GM19351 (cell line): ENCODE measurements at regions not wholly inside any gene's neighbourhood (a gene's known extent, or its start where the extent isn't known, plus 50 kb on each side); places are given as distances from the start of the nearest gene placed in this dataset.

Source experiments
- ATAC-seq: cut with Tn5 transposase; IDR thresholded peaks from one replicate; pipeline ENCODE4 v1.9.1; 2021; ENCODE audit warnings: mild to moderate bottlenecking, moderate library complexity; ENCODE audit not compliant: unreplicated experiment

DNA sequence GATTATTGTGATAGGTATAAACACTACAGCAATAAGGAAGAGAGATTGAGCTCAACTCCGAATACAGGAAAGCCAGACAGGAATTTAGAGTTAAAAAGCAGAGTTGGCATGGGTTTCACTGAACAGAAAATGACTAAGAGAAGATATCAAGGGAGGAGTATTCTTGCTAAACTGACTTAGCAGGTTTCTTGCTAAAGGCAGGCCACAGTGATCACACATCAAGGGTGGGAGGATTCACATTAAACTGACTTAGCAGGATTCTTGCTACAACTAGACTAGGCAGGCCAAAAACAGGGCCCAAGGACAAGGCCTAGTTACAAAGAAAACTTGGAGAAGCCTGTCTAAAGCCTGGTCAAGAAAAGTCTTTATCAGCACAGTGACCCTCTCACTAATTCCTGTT, 195.1 kb downstream of the MAGEB5 start:
- ATAC-seq, result no peak

DNA sequence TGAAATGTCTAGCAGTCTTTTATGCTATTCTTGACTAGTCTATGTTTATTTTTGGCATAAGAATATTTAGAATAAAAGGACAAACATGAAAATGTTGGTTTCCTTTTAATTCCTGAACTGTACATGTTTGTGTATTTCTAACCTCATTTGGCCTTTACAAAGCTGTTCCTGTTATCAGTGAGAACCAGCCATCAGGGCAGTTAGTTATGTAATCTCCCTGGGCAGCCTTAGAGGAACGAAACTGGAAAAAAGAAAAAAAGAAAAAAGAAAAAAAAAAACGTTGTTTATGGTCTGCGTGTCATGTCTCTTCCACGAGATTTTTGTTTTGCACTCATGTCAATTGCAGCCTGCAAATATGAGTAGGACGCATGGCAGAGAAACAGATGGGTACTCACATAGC, 193.7 kb downstream of the MAGEB5 start:
- ATAC-seq, result no peak

DNA sequence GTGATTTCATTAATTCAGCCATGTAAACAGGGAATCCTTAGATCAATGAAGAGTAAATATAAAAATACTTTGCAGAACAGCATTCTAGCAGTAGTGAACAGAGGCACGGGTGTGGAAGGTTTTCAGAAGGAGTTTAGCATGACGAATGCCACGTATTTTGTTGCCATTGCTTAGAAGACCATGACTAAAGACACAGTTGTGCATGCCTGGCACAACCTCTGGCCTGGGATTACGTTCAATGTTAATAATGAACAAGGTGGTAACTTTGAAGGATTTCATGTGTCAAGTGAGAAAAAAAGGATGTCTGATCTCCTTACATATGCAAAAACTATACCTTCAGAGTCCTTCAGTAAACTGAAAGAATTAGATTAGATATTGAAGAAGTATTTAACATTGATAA, 171.9 kb downstream of the MAGEB5 start:
- ATAC-seq, result no peak

DNA sequence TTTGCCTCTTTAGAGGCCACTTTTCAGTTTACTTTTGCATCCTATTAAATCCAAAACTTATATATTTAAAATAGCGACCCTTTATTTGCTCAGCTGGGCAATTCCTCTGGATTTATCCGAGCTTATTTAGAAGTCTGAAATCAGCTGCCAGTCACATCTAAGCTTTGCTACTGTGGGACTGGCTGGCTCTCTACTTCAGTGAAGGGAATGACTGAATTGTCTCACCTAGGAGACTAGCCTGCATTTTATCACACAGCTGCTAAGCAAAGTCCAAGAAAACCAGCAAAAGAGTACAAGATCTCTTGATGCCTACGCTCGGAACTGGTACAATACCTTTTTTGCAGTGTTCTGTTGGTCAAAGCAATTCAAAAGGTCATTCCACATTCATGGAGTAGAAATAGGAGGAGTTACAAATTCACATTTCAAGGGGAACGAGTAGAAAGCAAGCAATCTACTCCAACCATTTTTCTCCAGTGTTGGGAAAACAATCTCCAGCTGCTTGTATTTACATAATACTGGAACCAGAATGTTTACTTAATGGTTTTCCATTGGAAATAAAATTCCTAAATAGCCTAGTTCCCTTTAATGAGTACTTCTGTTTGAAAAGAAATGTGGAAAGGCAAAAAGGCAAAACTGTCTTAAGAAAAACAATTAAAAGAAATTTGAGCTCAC, 160.2 kb downstream of the MAGEB5 start:
- no peak for ATAC-seq

DNA sequence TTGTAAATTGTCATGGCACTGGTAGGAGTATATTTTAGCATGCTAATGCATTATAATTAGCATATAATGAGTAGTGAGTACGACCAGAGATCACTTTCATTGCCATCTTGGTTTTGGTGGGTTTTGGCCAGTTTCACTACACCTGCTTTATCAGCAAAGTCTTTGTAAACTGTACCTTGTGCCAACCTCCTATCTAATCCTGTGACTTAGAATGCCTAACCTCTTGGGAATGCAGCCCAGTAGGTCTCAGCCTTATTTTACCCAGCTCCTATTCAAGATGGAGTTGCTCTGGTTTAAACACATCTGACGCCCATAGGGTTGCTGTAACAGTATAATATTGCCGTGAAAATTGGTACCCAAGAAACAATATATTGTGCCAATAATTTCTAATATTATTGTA, 159.4 kb downstream of the MAGEB5 start:
- ATAC-seq, result no peak

DNA sequence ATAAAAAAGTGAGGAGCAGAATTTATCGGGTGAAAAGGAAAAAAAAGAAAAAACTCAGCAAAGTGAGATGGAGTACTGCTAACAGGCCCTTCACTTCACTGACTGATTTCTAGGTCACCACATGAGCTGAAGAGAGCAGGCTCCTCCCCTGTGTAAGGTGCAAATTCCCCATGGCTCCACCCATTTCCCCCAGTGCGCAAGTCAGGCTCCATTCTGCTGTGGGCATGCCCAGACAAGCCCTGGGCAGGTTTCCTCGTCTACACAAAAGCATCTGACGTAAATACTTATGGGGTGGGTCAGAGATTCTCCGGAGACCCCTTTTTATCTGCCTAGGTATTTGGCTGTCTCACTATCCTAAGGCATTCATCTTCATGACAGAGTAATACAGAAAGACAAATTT, 157.9 kb downstream of the MAGEB5 start:
- ATAC-seq, result no peak

DNA sequence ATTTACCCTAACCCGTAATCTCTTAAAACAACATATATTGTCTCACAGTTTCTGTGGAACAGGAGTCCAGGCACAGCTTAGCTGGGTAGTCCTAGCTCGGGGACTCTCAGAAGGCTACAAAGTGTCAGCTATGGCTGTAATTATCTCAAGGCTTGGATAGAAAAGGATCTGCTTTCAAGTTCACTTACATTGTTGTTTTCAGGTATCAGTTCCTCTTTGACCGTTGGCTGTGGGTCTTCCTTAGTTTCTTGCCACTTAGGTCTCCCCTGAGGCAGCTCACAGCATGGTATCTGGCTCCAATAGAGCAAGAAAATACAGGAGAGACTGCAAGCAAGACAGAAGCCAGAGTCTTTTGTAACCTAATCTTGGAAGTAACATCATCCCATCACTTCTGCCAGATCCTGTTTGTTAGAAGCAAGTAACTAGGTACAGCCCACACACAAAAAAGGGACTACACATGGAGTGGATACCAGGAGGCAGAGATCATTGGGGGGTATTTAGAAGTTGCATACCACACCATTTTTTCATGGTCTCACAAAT, 137.0 kb downstream of the MAGEB5 start:
- ATAC-seq, result no peak

DNA sequence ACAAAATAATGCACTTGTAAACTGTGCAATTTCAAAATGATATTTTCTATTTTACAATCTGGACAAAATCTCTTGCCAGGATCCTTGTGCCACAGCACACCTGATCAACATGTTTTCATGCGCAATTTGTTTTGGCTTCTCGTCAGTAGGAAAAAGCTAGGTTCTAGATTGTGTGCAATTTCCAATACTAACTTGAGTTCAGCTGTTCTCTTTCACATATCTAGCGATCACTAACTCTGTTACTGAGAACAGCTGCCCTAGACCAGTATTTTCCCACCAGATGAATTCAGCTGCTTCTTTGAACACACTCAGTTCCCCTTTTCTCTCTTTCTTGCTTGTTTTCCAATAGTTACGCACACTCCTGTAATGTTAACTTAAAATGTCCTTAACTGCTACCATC, 131.2 kb downstream of the MAGEB5 start:
- no peak for ATAC-seq

DNA sequence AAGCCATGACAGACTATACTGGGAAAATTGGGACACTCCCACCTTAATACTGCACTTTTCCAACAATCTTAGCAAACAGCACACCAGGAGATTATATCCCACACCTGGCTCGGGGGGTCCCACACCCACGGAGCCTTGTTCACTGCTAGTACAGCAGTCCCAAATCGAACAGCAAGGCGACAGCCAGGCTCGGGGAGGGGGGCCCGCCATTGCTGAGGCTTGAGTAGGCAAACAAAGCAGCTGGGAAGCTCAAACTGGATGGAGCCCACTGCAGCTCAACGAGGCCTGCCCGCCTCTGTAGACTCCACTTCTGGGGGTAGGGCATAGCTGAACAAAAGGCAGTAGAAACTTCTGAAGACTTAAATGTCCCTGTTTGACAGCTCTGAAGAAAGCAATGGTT, 118.3 kb downstream of the MAGEB5 start:
- no peak for ATAC-seq

DNA sequence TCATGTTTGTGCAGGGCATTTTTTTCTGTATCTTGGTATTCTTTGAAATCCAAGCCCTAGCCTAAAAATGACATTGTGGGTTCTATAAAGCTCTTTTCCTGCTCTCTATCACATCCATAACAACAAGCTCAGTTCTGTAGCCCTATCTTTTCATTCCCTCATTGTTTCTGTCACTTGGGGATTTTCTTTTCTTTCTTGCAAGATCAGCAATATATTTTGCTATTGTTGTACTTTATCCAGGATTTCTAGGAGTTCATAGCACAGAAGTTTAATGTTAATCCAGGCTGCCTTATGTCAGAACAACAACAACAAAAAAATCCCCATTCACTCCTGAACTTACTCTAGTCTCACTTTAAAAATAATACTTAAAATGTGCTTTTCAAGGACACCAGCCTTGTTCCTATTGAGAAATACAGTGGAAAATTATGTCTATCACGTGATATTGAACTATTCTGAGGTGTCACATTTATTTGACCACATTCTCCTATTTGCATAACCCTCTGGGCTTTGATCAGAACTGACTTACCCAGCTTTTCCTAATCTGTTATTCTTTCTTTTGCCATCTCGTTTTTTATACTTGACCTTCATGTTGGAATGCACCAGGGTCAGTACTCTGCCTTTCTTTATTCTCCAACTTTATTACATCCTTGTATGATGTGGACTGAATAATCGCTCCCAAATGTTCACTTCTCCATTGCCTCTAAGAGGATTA, 112.8 kb downstream of the MAGEB5 start:
- no peak for ATAC-seq

DNA sequence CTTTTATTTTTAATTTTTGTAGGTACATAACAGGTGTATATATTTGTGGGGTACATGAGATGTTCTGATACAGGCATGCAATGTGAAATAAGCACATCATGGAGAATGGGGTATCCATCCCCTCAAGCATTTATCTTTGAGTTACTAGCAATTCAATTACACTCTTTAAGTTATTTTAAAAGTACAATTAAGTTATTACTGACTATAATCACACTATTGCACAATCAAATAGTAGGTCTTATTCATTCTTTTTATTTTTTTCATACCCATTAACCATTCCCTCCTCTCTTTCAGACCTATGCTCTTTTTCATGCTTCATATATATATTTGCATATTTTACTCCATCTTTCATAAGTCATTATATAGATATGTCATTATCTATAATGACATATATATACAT, 93.3 kb downstream of the MAGEB5 start:
- no peak for ATAC-seq

DNA sequence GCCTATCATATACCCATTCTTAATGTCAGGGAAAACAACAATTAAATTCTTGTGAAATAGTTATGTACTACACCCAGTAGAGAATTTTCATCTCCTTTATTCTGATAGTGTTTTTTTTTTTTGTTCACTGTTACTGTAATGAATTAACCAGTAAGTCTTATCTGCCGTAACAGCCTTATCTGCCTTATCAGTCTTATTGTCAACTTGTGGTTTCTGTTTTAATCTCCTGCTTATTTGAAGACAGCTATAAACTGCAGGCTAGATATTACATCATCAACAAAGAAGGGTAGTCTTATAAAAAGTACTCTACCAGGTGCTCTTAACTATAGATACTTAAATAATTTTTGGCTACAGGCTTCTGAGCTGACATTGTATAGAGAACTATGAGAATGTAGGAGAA, 79.5 kb downstream of the MAGEB5 start:
- ATAC-seq, result no peak

DNA sequence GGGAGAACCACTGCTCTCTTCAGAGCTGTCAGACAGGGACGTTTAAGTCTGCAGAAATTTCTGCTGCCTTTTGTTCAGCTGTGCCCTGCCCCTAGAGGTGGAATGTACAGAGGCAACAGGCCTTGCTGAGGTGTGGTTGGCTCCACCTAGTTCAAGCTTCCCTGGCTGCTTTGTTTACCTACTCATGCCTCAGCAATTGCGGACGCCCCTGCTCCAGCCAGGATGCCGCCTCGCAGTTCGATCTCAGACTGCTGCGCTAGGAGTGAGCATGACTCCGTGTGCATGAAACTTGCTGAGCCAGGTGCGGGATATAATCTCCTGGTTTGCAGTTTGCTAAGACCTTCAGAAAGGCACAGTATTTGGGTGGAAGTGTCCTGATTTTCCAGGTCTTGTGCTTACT, 70.9 kb downstream of the MAGEB5 start:
- no peak for ATAC-seq
